ENCODE measurements at regions not wholly inside any gene's neighbourhood (a gene's known extent, or its start where the extent isn't known, plus 50 kb on each side); places are given as distances from the start of the nearest gene placed in this dataset.

GRCh38 chr9:103430469-103430868 is 435.3 kb downstream of the CYLC2 start:
- no peak for DNase-seq (ENCODE audit: low read depth)
- H3K4me3 ChIP-seq (ENCODE audit: low read depth, low read length) = no peak overlapping the region
- TF ChIP-seq, protein P1, sequence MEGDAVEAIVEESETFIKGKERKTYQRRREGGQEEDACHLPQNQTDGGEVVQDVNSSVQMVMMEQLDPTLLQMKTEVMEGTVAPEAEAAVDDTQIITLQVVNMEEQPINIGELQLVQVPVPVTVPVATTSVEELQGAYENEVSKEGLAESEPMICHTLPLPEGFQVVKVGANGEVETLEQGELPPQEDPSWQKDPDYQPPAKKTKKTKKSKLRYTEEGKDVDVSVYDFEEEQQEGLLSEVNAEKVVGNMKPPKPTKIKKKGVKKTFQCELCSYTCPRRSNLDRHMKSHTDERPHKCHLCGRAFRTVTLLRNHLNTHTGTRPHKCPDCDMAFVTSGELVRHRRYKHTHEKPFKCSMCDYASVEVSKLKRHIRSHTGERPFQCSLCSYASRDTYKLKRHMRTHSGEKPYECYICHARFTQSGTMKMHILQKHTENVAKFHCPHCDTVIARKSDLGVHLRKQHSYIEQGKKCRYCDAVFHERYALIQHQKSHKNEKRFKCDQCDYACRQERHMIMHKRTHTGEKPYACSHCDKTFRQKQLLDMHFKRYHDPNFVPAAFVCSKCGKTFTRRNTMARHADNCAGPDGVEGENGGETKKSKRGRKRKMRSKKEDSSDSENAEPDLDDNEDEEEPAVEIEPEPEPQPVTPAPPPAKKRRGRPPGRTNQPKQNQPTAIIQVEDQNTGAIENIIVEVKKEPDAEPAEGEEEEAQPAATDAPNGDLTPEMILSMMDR (conservative IDR thresholded peaks at IDR 0.05; ENCODE audit: low read depth, low read length) = no peak

GRCh38 chr9:103431809-103432208 is 436.7 kb downstream of the CYLC2 start:
- H3K4me3 ChIP-seq (ENCODE audit: low read depth, low read length) = no peak overlapping the region
- TF ChIP-seq, protein P1 (conservative IDR thresholded peaks at IDR 0.05; ENCODE audit: low read depth, low read length) = no peak
- no peak for DNase-seq (ENCODE audit: low read depth)

DNA sequence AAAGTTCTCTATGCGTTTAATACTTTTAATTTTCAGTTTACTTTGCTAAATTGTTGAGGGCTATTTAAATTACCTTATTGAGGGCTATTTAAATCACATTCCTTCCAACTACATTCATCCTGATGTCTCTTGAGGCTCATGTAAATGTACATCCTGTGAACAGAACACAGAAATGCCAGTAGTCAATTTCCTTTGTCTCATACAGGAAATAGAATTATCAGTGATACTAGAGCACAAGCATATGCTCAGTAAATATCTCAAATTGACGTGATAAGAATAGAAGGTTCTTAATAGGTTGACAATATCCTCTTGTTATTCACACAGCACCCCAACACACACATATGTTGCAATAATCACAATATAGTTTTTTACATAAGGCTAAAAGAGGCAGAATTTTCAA is 449.0 kb downstream of the CYLC2 start:
- no peak for DNase-seq (ENCODE audit: low read depth)
- H3K4me3 ChIP-seq (ENCODE audit: low read depth, low read length) = no peak overlapping the region
- TF ChIP-seq, protein P1 (conservative IDR thresholded peaks at IDR 0.05; ENCODE audit: low read depth, low read length) = no peak

- H3K4me3 ChIP-seq (ENCODE audit: low read depth, low read length) = no peak overlapping the region
- DNase-seq (ENCODE audit: low read depth) = no peak
- TF ChIP-seq, protein P1 (conservative IDR thresholded peaks at IDR 0.05; ENCODE audit: low read depth, low read length) = no peak
Measured at GRCh38 chr9:103458826-103459225, 463.7 kb downstream of the CYLC2 start.

- TF ChIP-seq, protein P1 (conservative IDR thresholded peaks at IDR 0.05; ENCODE audit: low read depth, low read length) = no peak
- H3K4me3 ChIP-seq (ENCODE audit: low read depth, low read length) = no peak overlapping the region
- DNase-seq (ENCODE audit: low read depth) = no peak
Measured at GRCh38 chr9:103471241-103471640, 476.1 kb downstream of the CYLC2 start.

DNA sequence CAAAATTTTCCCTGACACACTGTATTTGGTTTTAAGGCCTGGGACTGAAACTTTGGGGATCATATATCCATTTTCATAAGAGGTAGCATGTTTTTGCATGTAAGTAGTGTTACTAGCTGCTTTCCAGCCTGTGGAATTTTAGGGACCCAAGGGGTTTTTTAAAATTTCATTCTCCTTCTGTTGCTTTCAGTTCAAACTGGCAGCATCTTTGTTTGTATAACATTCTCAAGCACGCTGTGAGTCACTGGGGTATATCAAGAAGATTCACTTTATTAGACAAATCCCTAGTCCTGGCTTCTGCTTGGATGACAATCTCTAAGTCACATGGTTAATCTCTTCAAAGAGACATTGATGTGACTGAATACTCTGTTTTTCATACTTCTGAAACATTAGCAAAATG is 479.0 kb downstream of the CYLC2 start:
- TF ChIP-seq, protein P1 (conservative IDR thresholded peaks at IDR 0.05; ENCODE audit: low read depth, low read length) = no peak
- no peak overlapping the region for H3K4me3 ChIP-seq (ENCODE audit: low read depth, low read length)
- no peak for DNase-seq (ENCODE audit: low read depth)

DNA sequence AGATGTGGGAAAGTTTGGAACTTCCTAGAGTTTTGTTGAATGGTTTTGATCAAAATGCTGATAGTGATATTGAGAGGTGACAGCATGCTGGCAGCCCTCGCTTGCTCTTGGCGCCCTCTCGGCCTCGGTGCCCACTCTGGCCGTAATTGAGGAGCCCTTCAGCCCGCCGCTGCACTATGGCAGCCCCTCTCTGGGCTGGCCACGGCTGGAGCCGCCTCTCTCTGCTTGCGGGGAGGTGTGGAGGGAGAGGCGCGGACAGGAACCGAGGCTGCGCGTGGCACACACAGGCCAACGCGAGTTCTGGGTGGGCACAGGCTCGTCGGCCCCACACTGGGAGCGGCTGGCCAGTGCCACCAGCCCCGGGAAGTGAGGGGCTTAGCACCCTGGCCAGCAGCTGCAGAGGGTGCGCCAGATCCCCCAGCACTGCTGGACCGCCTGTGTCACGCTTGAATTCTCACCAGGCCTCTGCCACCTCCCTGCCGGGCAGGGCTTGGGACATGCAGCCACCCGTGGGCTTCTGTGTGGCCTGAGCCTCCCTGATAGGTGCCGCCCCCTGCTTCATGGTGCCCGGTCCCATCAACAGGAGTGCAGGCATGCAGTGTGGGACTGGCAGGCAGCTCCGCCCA is 488.5 kb downstream of the CYLC2 start:
- H3K4me3 ChIP-seq (ENCODE audit: low read depth, low read length) = no peak overlapping the region
- no peak for DNase-seq (ENCODE audit: low read depth)
- TF ChIP-seq, protein P1 (conservative IDR thresholded peaks at IDR 0.05; ENCODE audit: low read depth, low read length) = no peak
